Mucosa of descending colon (tissue), 3 donors: ENCODE measurements at regions not wholly inside any gene's neighbourhood (a gene's known extent, or its start where the extent isn't known, plus 50 kb on each side); places are given as distances from the start of the nearest gene placed in this dataset.

Experiments used
- ATAC-seq: fragments of 200-7000 bp; cut with Tn5 transposase; one replicate; pipeline ENCODE4 v1.9.1; 2020; ENCODE audit warnings: mild to moderate bottlenecking, moderate library complexity
- DNase-seq, 3 donors: peaks; one replicate each; pipeline ENCODE4 v3.0.0-alpha.2; 2020
- H3K36me3 ChIP-seq: fragments of 200-600 bp; one replicate; pipeline ENCODE4 v1.8.0; 2021; ENCODE audit warnings: low read depth, mild to moderate bottlenecking
- H3K4me1 ChIP-seq: fragments of 200-600 bp; one replicate; pipeline ENCODE4 v1.8.0; 2021; ENCODE audit warnings: low read depth, mild to moderate bottlenecking
- H3K4me3 ChIP-seq: fragments of 200-600 bp; one replicate; pipeline ENCODE4 v1.8.0; 2021; ENCODE audit warnings: mild to moderate bottlenecking
- H3K9me3 ChIP-seq: fragments of 200-600 bp; one replicate; pipeline ENCODE4 v1.8.0; 2021; ENCODE audit warnings: mild to moderate bottlenecking
- intact Hi-C, 2 donors: fragments of 100-400 bp; cut with DNase I in 1 of 2; cut with micrococcal nuclease in 1 of 2; formaldehyde crosslinking; loops; one replicate each; pipeline versions ENCODE4 v1.11.0 to v1.11.1; 2022; cut with DNase I, micrococcal nuclease
- TF ChIP-seq, protein P1 (sequence below): fragments of 200-600 bp; IDR thresholded peaks from one replicate; pipeline ENCODE4 v1.8.0; 2022; ENCODE audit warnings: antibody characterized with exemption, mild to moderate bottlenecking
- donor health status: DM: no; HTN: no; CAD: no; lungs with moderate emphysema.
- donor health status: DM: no; HTN: no; CAD: no.
- donor health status: DM: no; HTN: yes; CAD: no.

DNA sequence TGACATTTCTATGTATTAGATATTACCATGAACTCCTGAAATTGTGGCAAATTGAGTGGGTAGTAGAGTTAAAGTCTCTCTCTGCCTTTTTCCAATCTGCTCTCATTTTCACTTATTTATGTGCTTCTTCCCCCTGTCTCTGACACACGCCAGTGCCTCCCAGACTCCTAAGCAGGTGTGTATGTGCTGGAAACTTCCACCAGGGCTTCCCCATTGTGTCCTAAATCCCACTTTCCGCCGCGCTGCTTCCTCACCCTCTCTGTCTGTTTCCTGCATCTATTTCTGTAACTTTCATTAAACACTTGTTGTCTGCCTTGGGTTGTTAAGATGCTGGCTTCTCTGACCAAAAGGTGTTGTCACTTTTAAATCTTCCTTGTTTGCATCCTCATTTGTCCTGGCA lies 97.6 kb upstream of the HDGFL1 start:
- no peak for ATAC-seq
- Histone ChIP-seq H3K4me3 (no peak overlapping the region), H3K9me3 (no peaks in the 10 kb centered on the region), H3K36me3 (no peaks in the 10 kb centered on the region), H3K4me1 (peaks cover 6% of the 10 kb centered on the region)
- DNase-seq = no peak
- TF ChIP-seq, protein P1, sequence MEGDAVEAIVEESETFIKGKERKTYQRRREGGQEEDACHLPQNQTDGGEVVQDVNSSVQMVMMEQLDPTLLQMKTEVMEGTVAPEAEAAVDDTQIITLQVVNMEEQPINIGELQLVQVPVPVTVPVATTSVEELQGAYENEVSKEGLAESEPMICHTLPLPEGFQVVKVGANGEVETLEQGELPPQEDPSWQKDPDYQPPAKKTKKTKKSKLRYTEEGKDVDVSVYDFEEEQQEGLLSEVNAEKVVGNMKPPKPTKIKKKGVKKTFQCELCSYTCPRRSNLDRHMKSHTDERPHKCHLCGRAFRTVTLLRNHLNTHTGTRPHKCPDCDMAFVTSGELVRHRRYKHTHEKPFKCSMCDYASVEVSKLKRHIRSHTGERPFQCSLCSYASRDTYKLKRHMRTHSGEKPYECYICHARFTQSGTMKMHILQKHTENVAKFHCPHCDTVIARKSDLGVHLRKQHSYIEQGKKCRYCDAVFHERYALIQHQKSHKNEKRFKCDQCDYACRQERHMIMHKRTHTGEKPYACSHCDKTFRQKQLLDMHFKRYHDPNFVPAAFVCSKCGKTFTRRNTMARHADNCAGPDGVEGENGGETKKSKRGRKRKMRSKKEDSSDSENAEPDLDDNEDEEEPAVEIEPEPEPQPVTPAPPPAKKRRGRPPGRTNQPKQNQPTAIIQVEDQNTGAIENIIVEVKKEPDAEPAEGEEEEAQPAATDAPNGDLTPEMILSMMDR = no peak
- intact Hi-C loops = no loop called here

DNA sequence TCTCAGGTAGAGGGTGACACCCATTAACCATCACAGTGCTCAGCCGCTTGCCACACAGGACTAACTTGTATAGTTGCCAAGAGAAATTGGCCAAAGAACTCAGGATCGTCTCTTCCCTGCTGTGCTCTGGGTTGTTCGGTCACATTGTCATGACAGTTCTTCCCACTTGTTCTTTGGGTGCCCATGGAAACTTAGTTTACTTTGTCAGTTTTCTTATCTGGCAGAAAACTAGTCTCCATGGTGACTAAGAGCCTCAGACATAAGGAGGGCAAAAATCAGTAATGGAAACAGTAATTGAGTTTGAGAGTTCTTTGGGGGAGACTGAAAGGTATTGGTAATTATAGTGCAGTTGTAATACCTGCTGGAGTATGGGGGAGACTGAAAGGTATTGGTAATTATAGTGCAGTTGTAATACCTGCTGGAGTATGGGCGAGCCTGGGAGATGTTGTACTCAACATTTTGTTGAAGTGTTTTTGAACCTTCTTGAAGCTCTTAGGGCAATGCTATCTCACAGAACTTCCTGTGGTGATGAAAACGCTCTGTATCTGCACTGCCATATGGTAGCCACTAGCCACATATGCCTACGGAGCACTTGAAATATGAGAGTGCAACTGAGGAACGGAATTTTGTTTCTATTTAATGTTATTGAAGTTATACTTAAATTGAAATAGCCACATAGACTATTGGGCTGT lies 95.2 kb upstream of the HDGFL1 start:
- Histone ChIP-seq H3K4me1 (peaks cover 6% of the 10 kb centered on the region), H3K4me3 (no peak overlapping the region), H3K9me3 (no peaks in the 10 kb centered on the region), H3K36me3 (no peaks in the 10 kb centered on the region)
- ATAC-seq (no peak), DNase-seq (no peak)
- intact Hi-C loops = no loop called here
- TF ChIP-seq, protein P1 = no peak

DNA sequence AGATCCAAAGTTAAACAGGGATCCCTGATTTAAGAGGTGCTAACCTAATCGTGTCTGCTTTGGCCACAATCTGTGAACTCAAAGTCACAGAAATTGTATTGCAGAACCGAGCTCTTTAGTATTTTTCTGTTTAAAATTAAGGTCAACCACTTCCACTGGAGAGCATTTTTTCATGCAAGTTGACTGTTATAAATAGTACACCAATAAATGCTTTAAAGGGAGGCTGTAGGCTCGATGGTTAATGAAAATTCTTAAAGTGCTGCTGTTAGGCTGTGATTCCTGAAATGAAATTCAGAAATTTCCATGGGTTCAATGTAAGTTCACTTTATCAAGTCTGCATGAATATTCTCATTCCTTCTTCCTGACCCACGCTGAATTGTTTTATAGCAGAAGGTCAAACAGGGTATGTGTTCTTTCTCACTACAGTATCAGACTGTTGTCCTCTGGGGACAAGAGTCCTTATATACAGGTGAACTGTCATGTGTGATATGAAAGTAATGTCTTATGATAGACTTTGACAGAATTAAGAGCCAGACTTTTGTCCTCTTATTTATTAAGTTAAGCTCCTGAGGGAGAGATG lies 92.5 kb upstream of the HDGFL1 start:
- ATAC-seq = no peak
- Histone ChIP-seq H3K36me3 (no peaks in the 10 kb centered on the region), H3K4me3 (no peak overlapping the region), H3K9me3 (no peaks in the 10 kb centered on the region), H3K4me1 (no peaks in the 10 kb centered on the region)
- no peak for DNase-seq
- TF ChIP-seq, protein P1 = no peak
- intact Hi-C loops = no loop called here

DNA sequence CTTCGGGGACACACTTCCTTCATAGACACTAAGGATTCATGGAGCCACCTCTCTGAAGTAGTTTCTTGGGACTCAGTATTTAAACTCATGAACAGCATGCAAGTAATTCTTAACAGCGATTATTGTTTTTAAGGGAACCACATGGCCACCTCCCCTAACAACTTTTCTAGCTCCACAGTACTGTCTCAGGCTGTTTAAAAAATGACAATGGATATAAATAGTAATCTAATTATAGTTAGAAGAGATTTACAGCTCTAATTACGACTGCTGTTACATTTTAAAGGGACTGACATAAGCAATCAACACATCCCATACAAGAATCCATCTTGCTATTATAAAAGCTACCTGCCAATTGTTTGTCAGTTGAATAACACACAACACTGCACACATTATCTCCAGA lies 72.1 kb upstream of the HDGFL1 start:
- TF ChIP-seq, protein P1 = no peak
- ATAC-seq (no peak), DNase-seq (no peak)
- no peaks in the 10 kb centered on the region for H3K4me1 ChIP-seq
- H3K4me3 ChIP-seq = no peak overlapping the region
- intact Hi-C loops = no loop called here
- no peaks in the 10 kb centered on the region for H3K36me3 ChIP-seq
- H3K9me3 ChIP-seq = no peaks in the 10 kb centered on the region

DNA sequence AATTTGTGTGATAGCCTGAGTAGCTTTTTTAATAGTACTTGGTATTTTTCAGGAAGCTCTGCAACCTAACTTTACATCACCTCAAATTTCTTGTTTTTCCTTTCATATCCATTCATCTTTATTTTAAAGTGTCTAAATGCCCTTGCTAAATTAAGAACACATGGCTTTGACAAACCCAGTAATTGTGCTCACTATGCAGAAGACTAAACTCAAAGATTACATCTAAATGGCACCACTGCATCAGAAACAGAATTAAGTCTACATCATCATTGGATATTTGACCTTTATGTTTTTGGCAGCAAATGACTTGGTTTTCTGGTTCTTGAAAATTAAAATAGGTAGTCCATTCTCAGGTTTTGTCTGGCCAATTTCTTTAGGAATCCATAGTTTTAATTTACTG lies 69.6 kb upstream of the HDGFL1 start:
- DNase-seq = no peak
- H3K4me3 ChIP-seq = no peak overlapping the region
- intact Hi-C loops = no loop called here
- H3K36me3 ChIP-seq = no peaks in the 10 kb centered on the region
- TF ChIP-seq, protein P1 = no peak
- no peak for ATAC-seq
- no peaks in the 10 kb centered on the region for H3K4me1 ChIP-seq
- no peaks in the 10 kb centered on the region for H3K9me3 ChIP-seq
